CD14-positive monocyte (primary cell): ENCODE measurements at regions not wholly inside any gene's neighbourhood (a gene's known extent, or its start where the extent isn't known, plus 50 kb on each side); places are given as distances from the start of the nearest gene placed in this dataset.

Source experiments
- DNase-seq, 3 donors: peaks; one replicate each; pipeline ENCODE4 v3.0.0-alpha.2; 2011 to 2022
- H2AFZ ChIP-seq: 2 replicates; pipeline ENCODE4 v1.6.0; 2012; ENCODE audit warnings: mild to moderate bottlenecking, low read depth, low read length, inconsistent platforms; ENCODE audit not compliant: insufficient read depth, poor library complexity, severe bottlenecking
- H3K27ac ChIP-seq, 2 donors: 1 replicate in 1 of 2; 2 replicates in 1 of 2; pipeline ENCODE4 v1.5.1; 2012 to 2013; ENCODE audit warnings: low read length in 2 of 2, control low read depth in 1 of 2, inconsistent platforms in 1 of 2, low read depth in 1 of 2, mild to moderate bottlenecking in 1 of 2
- H3K27me3 ChIP-seq, 2 donors: one replicate each; pipeline versions ENCODE4 v1.6.0 to v1.6.1; 2011 to 2013; ENCODE audit warnings: low read length in 2 of 2; ENCODE audit not compliant: control insufficient read depth in 2 of 2, insufficient read depth in 2 of 2
- H3K36me3 ChIP-seq, 2 donors: replicated peaks in 1 of 2; 1 replicate in 1 of 2; 2 replicates in 1 of 2; pipeline versions ENCODE4 v1.5.1 to v1.6.1; 2012 to 2013; ENCODE audit warnings: low read length in 2 of 2, control low read depth in 1 of 2, inconsistent platforms in 1 of 2, mild to moderate bottlenecking in 1 of 2; ENCODE audit not compliant: insufficient read depth in 2 of 2, control insufficient read depth in 1 of 2
- H3K4me1 ChIP-seq, 2 donors: 1 replicate in 1 of 2; 2 replicates in 1 of 2; pipeline versions ENCODE4 v1.5.1 to v1.6.1; 2012 to 2013; ENCODE audit warnings: low read length in 2 of 2, control low read depth in 1 of 2, inconsistent platforms in 1 of 2, mild to moderate bottlenecking in 1 of 2, moderate library complexity in 1 of 2; ENCODE audit not compliant: insufficient read depth in 2 of 2, control insufficient read depth in 1 of 2
- H3K4me2 ChIP-seq: replicated peaks from 2 replicates; pipeline ENCODE3; 2012; ENCODE audit warnings: low read length, moderate library complexity, mild to moderate bottlenecking; ENCODE audit not compliant: poor library complexity, severe bottlenecking; ENCODE audit errors: extremely low read depth
- H3K4me3 ChIP-seq, 3 experiments: fragments of 200-600 bp in 1 of 3; sonication (generic) in 1 of 3; replicated peaks in 1 of 3; 1 replicate in 2 of 3; 2 replicates in 1 of 3; pipeline ENCODE4 v1.5.1; 2011 to 2013; ENCODE audit warnings: low read length in 3 of 3, mild to moderate bottlenecking in 3 of 3, control low read depth in 2 of 3, low read depth in 2 of 3, inconsistent platforms in 1 of 3, moderate library complexity in 1 of 3
- H3K79me2 ChIP-seq: 2 replicates; pipeline ENCODE4 v1.6.0; 2012; ENCODE audit warnings: mild to moderate bottlenecking, control low read depth, inconsistent platforms, low read length, moderate library complexity; ENCODE audit not compliant: insufficient read depth
- H3K9ac ChIP-seq: 2 replicates; pipeline ENCODE4 v1.6.0; 2017; ENCODE audit warnings: low read length, mild to moderate bottlenecking; ENCODE audit not compliant: insufficient read depth, poor library complexity, severe bottlenecking
- H3K9me3 ChIP-seq, 2 donors: replicated peaks in 1 of 2; 1 replicate in 1 of 2; 2 replicates in 1 of 2; pipeline versions ENCODE4 v1.5.1 to v1.6.1; 2012 to 2013; ENCODE audit warnings: low read length in 2 of 2, control low read depth in 1 of 2; ENCODE audit not compliant: control insufficient read depth in 1 of 2, insufficient read depth in 1 of 2
- H4K20me1 ChIP-seq: 2 replicates; pipeline ENCODE4 v1.6.0; 2012; ENCODE audit warnings: mild to moderate bottlenecking, low read length, control low read depth, moderate library complexity; ENCODE audit not compliant: insufficient read depth
- H3K27ac Mint-ChIP-seq, 7 donors: one replicate each; pipeline ENCODE4 v1.8.0; 2020; ENCODE audit warnings: mild to moderate bottlenecking in 7 of 7, mixed read lengths in 7 of 7, moderate library complexity in 6 of 7, inconsistent platforms in 2 of 7
- H3K27me3 Mint-ChIP-seq, 3 donors: one replicate each; pipeline ENCODE4 v1.8.0; 2021 to 2022; ENCODE audit warnings: low read depth in 3 of 3, mild to moderate bottlenecking in 3 of 3, mixed read lengths in 3 of 3, moderate library complexity in 3 of 3, inconsistent platforms in 1 of 3
- H3K36me3 Mint-ChIP-seq, 2 donors: one replicate each; pipeline ENCODE4 v1.8.0; 2020; ENCODE audit warnings: mixed read lengths in 2 of 2, inconsistent platforms in 1 of 2, mild to moderate bottlenecking in 1 of 2
- H3K4me1 Mint-ChIP-seq: one replicate; pipeline ENCODE4 v1.8.0; 2020; ENCODE audit warnings: mild to moderate bottlenecking, mixed read lengths
- H3K4me3 Mint-ChIP-seq, 2 donors: one replicate each; pipeline ENCODE4 v1.8.0; 2020; ENCODE audit warnings: mild to moderate bottlenecking in 2 of 2, mixed read lengths in 2 of 2, moderate library complexity in 1 of 2
- H3K9me3 Mint-ChIP-seq, 7 donors: one replicate each; pipeline ENCODE4 v1.8.0; 2020 to 2022; ENCODE audit warnings: mixed read lengths in 7 of 7, mild to moderate bottlenecking in 6 of 7, moderate library complexity in 6 of 7, inconsistent platforms in 2 of 7
- CTCF ChIP-seq: fragments of 200-600 bp; IDR thresholded peaks from one replicate; pipeline ENCODE4 v1.8.0; 2022; ENCODE audit warnings: antibody characterized with exemption, mild to moderate bottlenecking
- WGBS: methylation state at CpG from one replicate; pipeline ENCODE4 v1.1.5; 2013; ENCODE audit warnings: missing lambda C conversion rate; ENCODE audit not compliant: insufficient coverage; 5-methylcytosine and 5-hydroxymethylcytosine counted together
- intact Hi-C, 2 donors: fragments of 100-400 bp; cut with micrococcal nuclease; formaldehyde crosslinking; loops; one replicate each; pipeline versions ENCODE4 v1.15.0 to v1.15.1; 2023

GRCh38 chr1:239317948-239318347 is 68.4 kb upstream of the CHRM3 start:
- H3K9me3 ChIP-seq: no peaks in the 10 kb centered on the region
- peaks cover 0 to 4% (median 0%) of the 10 kb centered on the region in 3 donors for H3K27me3 Mint-ChIP-seq

GRCh38 chr1:239315631-239316217 is 70.6 kb upstream of the CHRM3 start:
- Mint-ChIP-seq H3K4me3 (no peak overlapping the region), H3K9me3 (peaks cover 0 to 4% (median 0%) of the 10 kb centered on the region in 7 donors), H3K36me3 (no peaks in the 10 kb centered on the region), H3K27me3 (peaks cover 0 to 4% (median 0%) of the 10 kb centered on the region in 3 donors), H3K27ac (no peak overlapping the region), H3K4me1 (no peaks in the 10 kb centered on the region)
- Histone ChIP-seq H3K4me2 (no peak overlapping the region), H3K79me2 (no peaks in the 10 kb centered on the region), H3K9me3 (no peaks in the 10 kb centered on the region), H2AFZ (no peak overlapping the region), H4K20me1 (no peaks in the 10 kb centered on the region), H3K27me3 (no peaks in the 10 kb centered on the region), H3K4me1 (no peaks in the 10 kb centered on the region), H3K36me3 (no peaks in the 10 kb centered on the region), H3K9ac (no peak overlapping the region), H3K4me3 (no peak overlapping the region), H3K27ac (no peak overlapping the region)
- no CpG with 5 or more reads among the region's 3 CpGs for WGBS
- no peak for TF ChIP-seq CTCF
- no peak for DNase-seq
- intact Hi-C loops: no loop called here

More at GRCh38 chr1:239317948-239318347, 68.4 kb upstream of the CHRM3 start:
- H3K27ac Mint-ChIP-seq: no peak overlapping the region
- Histone ChIP-seq H3K4me3 (no peak overlapping the region), H3K4me2 (no peak overlapping the region), H3K9ac (no peak overlapping the region), H3K4me1 (no peaks in the 10 kb centered on the region), H4K20me1 (no peaks in the 10 kb centered on the region), H3K27me3 (no peaks in the 10 kb centered on the region), H3K36me3 (no peaks in the 10 kb centered on the region), H3K79me2 (no peaks in the 10 kb centered on the region), H3K27ac (no peak overlapping the region), H2AFZ (no peak overlapping the region)
- no peak for DNase-seq
- no peaks in the 10 kb centered on the region for H3K36me3 Mint-ChIP-seq
- peaks cover 0 to 2% (median 0%) of the 10 kb centered on the region in 7 donors for H3K9me3 Mint-ChIP-seq
- no peaks in the 10 kb centered on the region for H3K4me1 Mint-ChIP-seq
- intact Hi-C loops: no loop called here
- no peak overlapping the region for H3K4me3 Mint-ChIP-seq
- WGBS: no CpG with 5 or more reads among the region's 1 CpG
- TF ChIP-seq CTCF: no peak
